K562 (cell line): ENCODE measurements at regions not wholly inside any gene's neighbourhood (a gene's known extent, or its start where the extent isn't known, plus 50 kb on each side); places are given as distances from the start of the nearest gene placed in this dataset.

ENCODE experiments used
- CHD1 ChIP-seq: fragments of 200-600 bp; sonication (generic); IDR thresholded peaks from one replicate; pipeline ENCODE4 v1.6.1; 2012; ENCODE audit warnings: mild to moderate bottlenecking, moderate library complexity, low read length, inconsistent platforms
- GTF2F1 ChIP-seq: IDR thresholded peaks from 2 replicates; pipeline ENCODE4 v1.6.1; 2011; ENCODE audit warnings: low read depth, low read length, improper control_type of control experiment
- MTA3 ChIP-seq: fragments of 450-650 bp; formaldehyde crosslinking; IDR thresholded peaks from 2 replicates; pipeline ENCODE4 v1.6.1; 2017; ENCODE audit warnings: mild to moderate bottlenecking, borderline replicate concordance
- MTF1 ChIP-seq: fragments of 250-450 bp; sonication (Bioruptor Pico); IDR thresholded peaks from 2 replicates; pipeline ENCODE4 v1.9.0; 2021; ENCODE audit warnings: moderate library complexity, mild to moderate bottlenecking, inconsistent platforms, borderline replicate concordance
- SRF ChIP-seq, 2 experiments: fragments of 250-450, 450-650 bp in 1 of 2; sonication (Bioruptor Pico) in 1 of 2; sonication (generic) in 1 of 2; formaldehyde crosslinking; IDR thresholded peaks; 2 replicates each; pipeline versions ENCODE4 v1.5.0 to v1.5.1; 2020 to 2022; ENCODE audit warnings: mild to moderate bottlenecking in 1 of 2, missing genetic modification reagents in 1 of 2
- ZNF224 ChIP-seq: sonication (generic); formaldehyde crosslinking; IDR thresholded peaks from 2 replicates; pipeline ENCODE4 v1.8.0; 2022; ENCODE audit warnings: mild to moderate bottlenecking, missing genetic modification reagents
- ZNF23 ChIP-seq: fragments of 250-450 bp; sonication (Bioruptor Pico); IDR thresholded peaks from 2 replicates; pipeline ENCODE4 v1.4.0; 2020; ENCODE audit warnings: mild to moderate bottlenecking
- TF ChIP-seq, protein P1 (sequence below), 3 experiments: IDR thresholded peaks in 2 of 3; conservative IDR thresholded peaks in 1 of 3; 2 replicates each; pipeline ENCODE4 v1.5.1; 2011 to 2012; ENCODE audit warnings: low read length in 3 of 3, mild to moderate bottlenecking in 3 of 3, control low read depth in 2 of 3, improper control_type of control experiment in 1 of 3, inconsistent platforms in 1 of 3, low read depth in 1 of 3, mixed read lengths in 1 of 3, moderate library complexity in 1 of 3; ENCODE audit not compliant: insufficient read depth in 2 of 3

DNA sequence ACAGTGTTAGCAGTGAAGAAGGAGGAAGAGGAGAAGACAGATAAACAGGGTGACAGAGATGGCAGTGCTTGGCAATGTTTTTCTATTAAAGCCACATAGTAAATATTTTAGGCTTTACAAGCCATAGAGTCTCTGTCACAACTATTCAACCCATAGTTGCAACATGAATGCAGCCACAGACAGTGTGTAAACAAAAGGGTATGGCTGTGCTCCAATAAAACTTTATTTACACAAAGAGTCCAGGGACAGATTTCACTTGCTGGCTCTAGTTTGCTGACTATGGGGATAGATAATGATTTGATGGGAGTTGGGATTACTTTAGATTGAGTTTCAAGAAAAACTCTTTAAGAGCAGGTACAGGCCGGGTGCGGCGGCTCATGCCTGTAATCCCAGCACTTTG lies 224.8 kb upstream of the SEMA6A start:
- TF ChIP-seq GTF2F1, result no peak
- no peak for TF ChIP-seq SRF (CRISPR knock-in tag; IDR thresholded peaks at IDR 0.05)
- no peak for TF ChIP-seq ZNF224 (CRISPR knock-in tag)
- no peak for TF ChIP-seq ZNF23 (CRISPR knock-in tag)
- TF ChIP-seq CHD1, result no peak
- TF ChIP-seq MTA3, result no peak
- no peak for TF ChIP-seq MTF1 (CRISPR knock-in tag)
- TF ChIP-seq, protein P1, sequence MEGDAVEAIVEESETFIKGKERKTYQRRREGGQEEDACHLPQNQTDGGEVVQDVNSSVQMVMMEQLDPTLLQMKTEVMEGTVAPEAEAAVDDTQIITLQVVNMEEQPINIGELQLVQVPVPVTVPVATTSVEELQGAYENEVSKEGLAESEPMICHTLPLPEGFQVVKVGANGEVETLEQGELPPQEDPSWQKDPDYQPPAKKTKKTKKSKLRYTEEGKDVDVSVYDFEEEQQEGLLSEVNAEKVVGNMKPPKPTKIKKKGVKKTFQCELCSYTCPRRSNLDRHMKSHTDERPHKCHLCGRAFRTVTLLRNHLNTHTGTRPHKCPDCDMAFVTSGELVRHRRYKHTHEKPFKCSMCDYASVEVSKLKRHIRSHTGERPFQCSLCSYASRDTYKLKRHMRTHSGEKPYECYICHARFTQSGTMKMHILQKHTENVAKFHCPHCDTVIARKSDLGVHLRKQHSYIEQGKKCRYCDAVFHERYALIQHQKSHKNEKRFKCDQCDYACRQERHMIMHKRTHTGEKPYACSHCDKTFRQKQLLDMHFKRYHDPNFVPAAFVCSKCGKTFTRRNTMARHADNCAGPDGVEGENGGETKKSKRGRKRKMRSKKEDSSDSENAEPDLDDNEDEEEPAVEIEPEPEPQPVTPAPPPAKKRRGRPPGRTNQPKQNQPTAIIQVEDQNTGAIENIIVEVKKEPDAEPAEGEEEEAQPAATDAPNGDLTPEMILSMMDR (IDR thresholded peaks at IDR 0.05 in 2 of 3, conservative IDR thresholded peaks at IDR 0.05 in 1 of 3; ENCODE audit: insufficient read depth in 2 of 3, low read depth in 1 of 3, low read length in 3 of 3), result no peak
